Activated CD4-positive, CD25-positive, alpha-beta regulatory T cell treated with anti-CD3 and anti-CD28 coated beads, Interleukin-2, amount 50 U/mL, for 16 hours (primary cell): ENCODE measurements at regions not wholly inside any gene's neighbourhood (a gene's known extent, or its start where the extent isn't known, plus 50 kb on each side); places are given as distances from the start of the nearest gene placed in this dataset.

Experiments
- DNase-seq: peaks from one replicate; pipeline ENCODE4 v3.0.0-alpha.2; 2020; ENCODE audit warnings: low read depth, low spot score

- no peak for DNase-seq
Observed at GRCh38 chr6:168782187-168782751, 341.3 kb downstream of the SMOC2 start.

- no peak for DNase-seq
Observed at GRCh38 chr6:168778201-168778600, 337.2 kb downstream of the SMOC2 start.

GRCh38 chr6:168774381-168774780 lies 333.4 kb downstream of the SMOC2 start:
- DNase-seq: no peak

DNA sequence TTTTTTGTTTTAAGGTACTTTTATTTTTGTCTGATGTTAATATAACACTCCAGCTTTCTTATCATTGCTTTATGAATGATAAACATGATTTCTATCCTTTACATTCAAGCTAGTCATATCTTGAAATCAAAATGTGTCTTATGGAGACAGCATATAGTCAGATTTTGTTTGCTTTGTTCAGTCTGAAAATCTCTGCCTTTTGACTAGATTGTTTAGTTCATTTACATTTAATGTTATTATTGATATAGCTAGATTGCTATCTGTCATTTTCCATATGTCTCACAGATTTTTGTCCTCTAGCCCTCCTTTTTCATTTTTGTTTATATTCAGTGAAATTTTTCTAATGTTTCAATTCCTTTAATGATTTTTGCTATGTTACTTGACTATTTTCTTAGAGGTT lies 332.8 kb downstream of the SMOC2 start:
- no peak for DNase-seq

GRCh38 chr6:168765752-168766151 lies 324.8 kb downstream of the SMOC2 start:
- DNase-seq: no peak

DNA sequence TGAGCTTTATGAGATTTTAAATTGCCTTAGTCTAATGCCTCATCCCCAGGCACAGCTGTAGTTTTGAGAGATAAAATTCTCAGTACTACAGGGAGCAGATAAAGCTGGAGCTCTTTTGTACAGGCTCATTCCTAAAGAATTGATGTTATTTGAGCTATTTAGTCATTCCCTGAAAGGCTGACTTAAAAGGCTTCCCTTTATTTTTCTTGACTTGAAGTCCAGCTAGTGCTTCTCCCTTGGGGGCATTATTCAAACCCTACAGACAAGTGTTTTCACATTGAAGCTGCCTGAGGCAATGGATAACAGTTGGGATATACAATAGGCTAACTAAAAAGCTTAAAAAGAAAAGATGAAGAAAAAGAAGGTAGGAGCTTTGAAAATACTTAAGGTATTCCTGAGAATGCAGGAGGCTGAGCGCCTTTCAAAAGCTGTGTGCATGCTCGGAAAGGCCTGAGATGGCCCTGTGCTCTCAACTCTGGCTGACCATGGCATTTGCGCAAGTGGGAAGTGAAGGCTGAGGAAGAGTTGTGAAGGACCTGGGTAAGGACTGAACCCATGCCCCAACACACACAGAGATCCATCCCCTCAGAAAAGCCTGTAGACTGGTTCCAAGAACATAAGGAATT lies 315.1 kb downstream of the SMOC2 start:
- no peak for DNase-seq

GRCh38 chr6:168746643-168747042 lies 305.7 kb downstream of the SMOC2 start:
- no peak for DNase-seq

GRCh38 chr6:168746013-168746412 lies 305.0 kb downstream of the SMOC2 start:
- DNase-seq: no peak

DNA sequence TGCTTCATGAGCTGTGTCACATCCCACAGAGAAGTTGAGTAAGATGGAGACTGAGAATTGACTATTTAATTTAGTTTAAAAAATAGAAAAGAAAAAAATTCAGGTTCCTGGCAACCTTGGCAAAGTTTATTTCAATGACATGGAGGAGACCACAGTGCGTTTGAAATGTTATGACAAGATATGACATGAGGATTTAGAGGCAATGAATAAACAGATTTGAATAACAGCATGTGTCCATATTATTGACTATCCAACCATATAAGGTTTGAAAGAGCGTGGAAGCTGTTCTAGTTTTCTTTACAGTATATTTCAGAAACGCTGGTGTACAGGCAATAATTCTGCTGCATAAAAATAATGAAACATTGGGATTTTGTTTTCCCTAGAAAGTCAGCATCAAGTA lies 303.9 kb downstream of the SMOC2 start:
- no peak for DNase-seq

DNA sequence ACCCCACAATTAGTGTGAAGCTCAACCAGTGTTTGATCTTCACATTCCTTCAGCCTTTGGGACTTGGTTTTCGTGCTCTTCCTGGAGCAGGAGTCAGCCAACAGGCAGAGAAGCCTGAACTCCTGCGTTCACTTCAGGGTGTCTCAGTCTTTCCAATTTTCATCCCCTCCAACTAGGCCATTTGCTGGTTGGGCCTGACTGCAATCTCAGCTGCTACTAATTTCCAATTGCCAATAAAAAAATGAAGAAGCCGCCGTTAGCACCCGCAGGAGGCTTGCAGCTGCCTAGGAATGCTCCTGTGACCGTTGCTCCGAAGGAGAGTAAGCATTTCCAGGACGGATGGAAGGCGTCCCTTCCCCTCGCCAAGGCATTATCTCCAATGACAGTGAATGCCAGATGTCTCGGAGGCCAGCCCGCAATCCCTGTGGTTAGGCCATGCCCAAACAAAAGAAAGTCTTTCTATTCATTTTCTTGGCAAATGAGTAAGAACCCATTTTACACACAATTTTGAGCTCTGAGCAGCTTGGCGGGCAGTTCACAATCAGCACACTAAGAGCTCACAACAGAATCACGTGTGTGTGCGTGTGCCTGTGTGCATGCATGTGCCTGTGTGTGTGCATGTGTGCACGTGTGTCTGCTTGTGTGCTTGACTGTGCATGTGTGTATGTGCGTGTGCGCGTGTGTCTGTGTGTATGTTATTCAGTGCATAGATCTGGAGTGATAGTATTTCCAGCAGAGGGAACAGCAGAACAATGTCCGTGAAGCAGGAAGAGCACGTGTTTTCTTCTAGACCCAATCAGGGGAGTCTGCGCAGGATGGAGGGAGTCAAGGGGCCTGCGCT lies 301.2 kb downstream of the SMOC2 start:
- DNase-seq: no peak

DNA sequence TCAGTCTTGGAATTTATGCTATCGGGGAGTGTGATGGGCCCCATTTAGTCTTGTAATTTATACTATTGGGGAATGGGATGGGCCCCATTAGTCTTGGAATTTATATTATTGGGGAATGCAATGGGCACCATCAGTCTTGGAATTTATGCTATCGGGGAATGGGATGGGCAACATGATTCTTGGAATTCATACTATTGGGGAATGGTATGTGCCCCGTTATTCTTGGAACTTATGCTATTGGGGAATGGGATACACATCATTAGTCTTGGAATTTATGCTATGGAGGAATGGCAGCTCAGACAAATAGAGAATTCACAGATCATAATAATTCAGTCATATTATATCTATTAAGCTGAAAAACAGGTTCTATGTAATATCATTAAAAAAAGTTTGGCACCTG lies 300.3 kb downstream of the SMOC2 start:
- DNase-seq: no peak

DNA sequence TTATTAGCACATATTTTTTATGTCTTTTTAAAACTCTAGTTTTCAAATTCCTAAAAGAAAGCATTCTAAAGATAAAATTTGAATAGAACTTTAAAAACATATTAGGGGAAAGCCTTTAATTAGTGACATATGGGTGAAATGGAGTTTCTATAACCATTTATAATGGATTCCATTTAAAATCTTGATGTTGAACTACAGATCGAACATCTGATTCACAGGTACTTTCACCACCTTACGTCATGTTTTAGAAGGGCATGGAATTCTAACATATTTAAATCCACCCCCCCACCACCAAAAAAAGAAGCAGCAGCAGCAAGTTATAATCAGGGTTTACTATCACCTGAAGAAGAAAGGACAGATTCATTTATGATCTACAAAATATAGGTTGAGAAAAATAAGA lies 298.4 kb downstream of the SMOC2 start:
- DNase-seq: no peak

GRCh38 chr6:168737481-168737880 lies 296.5 kb downstream of the SMOC2 start:
- DNase-seq: no peak

GRCh38 chr6:168737014-168737413 lies 296.0 kb downstream of the SMOC2 start:
- no peak for DNase-seq

DNA sequence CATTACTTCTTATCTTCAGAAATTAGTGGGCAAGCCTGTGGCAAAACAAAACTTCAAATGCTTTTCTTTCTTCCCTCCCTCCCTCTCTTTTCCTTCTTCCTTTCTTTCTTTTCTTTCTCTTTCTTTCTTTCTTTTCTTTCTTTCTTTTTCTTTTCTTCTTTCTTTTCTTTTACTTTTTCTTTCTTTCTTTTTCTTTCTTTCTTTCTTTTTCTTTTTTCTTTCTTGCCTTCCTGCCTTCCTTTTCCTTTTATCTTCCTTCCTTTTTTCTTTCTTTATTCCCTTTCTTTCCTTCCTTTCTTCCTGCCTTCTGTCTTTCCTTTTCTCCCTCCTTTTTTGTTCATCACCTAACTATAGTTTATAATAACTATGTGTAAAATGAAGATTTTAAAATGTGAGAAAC lies 295.1 kb downstream of the SMOC2 start:
- no peak for DNase-seq

DNA sequence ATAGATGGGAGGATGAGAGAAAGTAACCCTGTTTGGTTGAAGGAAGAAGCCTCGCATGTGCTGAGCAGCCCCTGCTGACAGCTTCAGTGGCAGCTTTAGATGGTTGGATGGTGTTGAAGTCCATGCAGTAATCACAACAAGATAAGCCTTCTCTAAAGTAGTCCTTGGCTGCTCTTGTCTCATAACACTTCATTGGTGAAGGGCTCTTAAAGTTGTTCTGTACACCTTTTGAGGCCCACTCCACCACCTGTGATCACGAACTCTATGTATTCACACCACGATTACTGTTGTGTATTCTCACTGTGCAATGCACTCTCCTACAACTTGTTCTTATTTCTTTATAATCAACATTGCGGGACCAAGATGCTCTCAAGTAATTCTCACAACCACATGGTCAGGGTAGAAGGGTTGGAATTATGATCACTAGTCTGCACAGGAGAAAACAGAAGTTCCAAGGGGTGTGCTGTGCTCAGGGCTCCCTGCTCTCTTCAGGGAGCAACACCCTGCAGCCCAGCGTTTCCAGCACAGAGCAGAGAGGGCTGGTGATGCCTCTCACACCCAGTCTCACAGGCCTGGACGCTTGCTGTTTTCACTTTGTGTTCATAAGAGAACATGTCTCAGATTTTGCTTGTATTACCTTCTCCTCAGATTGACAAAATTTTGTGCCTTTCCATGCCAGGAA lies 294.4 kb downstream of the SMOC2 start:
- DNase-seq: no peak

GRCh38 chr6:168734523-168734922 lies 293.5 kb downstream of the SMOC2 start:
- no peak for DNase-seq

- DNase-seq: no peak
Observed at GRCh38 chr6:168732676-168733075, 291.7 kb downstream of the SMOC2 start.

- no peak for DNase-seq
Observed at GRCh38 chr6:168730931-168731716, 290.1 kb downstream of the SMOC2 start.

DNA sequence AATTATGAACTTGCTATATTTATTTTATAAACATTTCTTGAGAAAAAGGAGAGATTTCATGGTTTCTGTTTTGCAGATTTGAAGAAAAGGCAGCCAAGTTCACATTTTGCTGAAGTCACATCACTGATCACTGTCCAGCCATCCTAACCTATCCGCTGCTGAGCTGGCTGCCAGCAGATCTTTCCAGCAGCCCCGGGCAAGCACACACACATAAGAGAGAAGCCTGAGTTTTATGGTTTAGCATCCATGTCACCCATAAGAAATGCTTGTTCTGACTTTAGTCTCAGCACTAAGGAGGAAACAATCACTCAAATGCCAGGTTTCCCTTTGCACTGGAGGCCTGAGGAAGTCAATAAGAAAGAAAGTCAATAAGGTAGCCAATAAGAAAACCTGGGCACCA lies 287.1 kb downstream of the SMOC2 start:
- DNase-seq: no peak

DNA sequence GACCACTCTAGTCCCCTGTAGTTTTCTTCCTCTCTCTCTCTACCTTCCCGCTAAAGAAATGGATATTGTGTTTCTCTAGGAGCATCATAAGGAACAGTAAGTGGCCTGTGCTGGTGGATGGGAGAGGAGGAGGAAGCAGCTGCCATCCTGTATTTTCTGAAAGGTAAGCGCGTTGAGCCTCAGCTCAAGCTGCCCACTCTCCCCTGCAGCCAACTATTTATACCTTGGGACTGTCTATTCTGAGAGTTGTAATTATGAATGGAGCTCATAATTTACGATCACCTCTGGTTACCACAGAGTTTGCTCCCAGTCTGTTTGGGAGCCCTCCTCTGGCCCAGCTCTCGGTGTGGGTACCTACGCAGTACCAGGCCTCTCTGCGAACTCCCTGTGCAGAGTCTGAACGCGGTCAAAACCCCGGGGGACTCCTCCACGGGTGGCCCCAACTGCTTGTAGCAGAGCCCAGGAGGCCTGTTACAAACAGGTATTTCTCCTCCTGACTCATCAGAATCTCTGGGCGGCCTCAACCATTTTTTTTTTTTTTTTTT lies 285.4 kb downstream of the SMOC2 start:
- DNase-seq: no peak
